SK-N-SH (cell line): ENCODE measurements at regions not wholly inside any gene's neighbourhood (a gene's known extent, or its start where the extent isn't known, plus 50 kb on each side); places are given as distances from the start of the nearest gene placed in this dataset.

Experiments used
- CTCF ChIA-PET: fragments of 300-600, 350-600 bp; formaldehyde crosslinking; extraction: SDS; loops from one replicate; lab custom pipeline; 2021; lab: Yijun Ruan, JAX
- POLR2A ChIA-PET: fragments of 350-600 bp; sonication (Branson Sonifier 250); formaldehyde crosslinking; extraction: SDS; loops from one replicate; lab custom pipeline; 2020; ENCODE audit warnings: antibody characterized with exemption, inconsistent platforms; lab: Yijun Ruan, JAX
- DNase-seq: peaks from one replicate; pipeline ENCODE4 v3.0.0; 2012
- H2AFZ ChIP-seq: fragments of 200-600 bp; sonication (generic); 2 replicates; pipeline ENCODE4 v1.8.1; 2016; ENCODE audit warnings: antibody characterized with exemption, mild to moderate bottlenecking, low read depth
- H3F3A ChIP-seq: fragments of 200-600 bp; sonication (generic); replicated peaks from 2 replicates; pipeline ENCODE3; 2016; ENCODE audit warnings: antibody characterized with exemption, mild to moderate bottlenecking; ENCODE audit not compliant: insufficient read depth
- H3K27ac ChIP-seq, 2 experiments: fragments of 200-500 bp in 1 of 2; fragments of 200-600 bp in 1 of 2; sonication (Bioruptor generic) in 1 of 2; sonication (generic), shearing (Covaris generic) in 1 of 2; 2 replicates each; pipeline versions ENCODE4 v1.5.1 to v1.6.1; 2014 to 2016; ENCODE audit warnings: low read depth in 2 of 2, inconsistent platforms in 1 of 2, low read length in 1 of 2, mild to moderate bottlenecking in 1 of 2, mixed read lengths in 1 of 2
- H3K27me3 ChIP-seq: fragments of 200-600 bp; sonication (generic), shearing (Covaris generic); 2 replicates; pipeline ENCODE4 v1.6.1; 2016; ENCODE audit warnings: mixed run types; ENCODE audit not compliant: insufficient read depth
- H3K36me3 ChIP-seq, 2 experiments: fragments of 200-500 bp in 1 of 2; fragments of 200-600 bp in 1 of 2; sonication (Bioruptor generic) in 1 of 2; sonication (generic) in 1 of 2; replicated peaks in 1 of 2; 2 replicates each; pipeline versions ENCODE3 to v1.5.1; 2014 to 2016; ENCODE audit warnings: low read length in 1 of 2, mild to moderate bottlenecking in 1 of 2; ENCODE audit not compliant: insufficient read depth in 2 of 2, control insufficient read depth in 1 of 2
- H3K4me1 ChIP-seq, 2 experiments: fragments of 200-500 bp in 1 of 2; fragments of 200-600 bp in 1 of 2; sonication (Bioruptor generic) in 1 of 2; sonication (generic), shearing (Covaris generic) in 1 of 2; 2 replicates each; pipeline versions ENCODE4 v1.5.1 to v1.6.1; 2014 to 2016; ENCODE audit warnings: low read depth in 1 of 2, low read length in 1 of 2, mixed run types in 1 of 2; ENCODE audit not compliant: insufficient read depth in 2 of 2, control insufficient read depth in 1 of 2
- H3K4me2 ChIP-seq: fragments of 200-600 bp; sonication (generic), shearing (Covaris generic); 2 replicates; pipeline ENCODE4 v1.6.1; 2017; ENCODE audit warnings: mixed run types
- H3K4me3 ChIP-seq, 2 experiments: fragments of 200-500 bp in 1 of 2; fragments of 200-600 bp in 1 of 2; sonication (Bioruptor generic) in 1 of 2; sonication (generic), shearing (Covaris generic) in 1 of 2; 2 replicates each; pipeline versions ENCODE4 v1.5.1 to v1.8.1; 2014 to 2016; ENCODE audit warnings: low read depth in 2 of 2, inconsistent platforms in 1 of 2, low read length in 1 of 2, mild to moderate bottlenecking in 1 of 2, mixed read lengths in 1 of 2, moderate library complexity in 1 of 2
- H3K79me2 ChIP-seq: fragments of 200-600 bp; sonication (generic); 2 replicates; pipeline ENCODE4 v1.8.1; 2017; ENCODE audit warnings: mild to moderate bottlenecking; ENCODE audit not compliant: insufficient read depth
- H3K9ac ChIP-seq: fragments of 200-600 bp; sonication (generic); 2 replicates; pipeline ENCODE4 v1.6.1; 2017; ENCODE audit warnings: mixed run types
- H3K9me2 ChIP-seq: fragments of 200-600 bp; sonication (generic); 2 replicates; pipeline ENCODE4 v1.6.1; 2017; ENCODE audit warnings: mixed run types
- H3K9me3 ChIP-seq: fragments of 200-600 bp; sonication (generic); 2 replicates; pipeline ENCODE4 v1.6.1; 2017; ENCODE audit warnings: mixed run types, mild to moderate bottlenecking, moderate library complexity
- H4K20me1 ChIP-seq: fragments of 200-600 bp; sonication (generic); 2 replicates; pipeline ENCODE4 v1.6.1; 2017; ENCODE audit warnings: mild to moderate bottlenecking, mixed run types; ENCODE audit not compliant: insufficient read depth
- CTCF ChIP-seq: fragments of 200-600 bp; sonication (generic); IDR thresholded peaks from 2 replicates; pipeline ENCODE4 v1.6.1; 2017; ENCODE audit warnings: antibody characterized with exemption, mild to moderate bottlenecking, moderate library complexity
- EZH2phosphoT487 ChIP-seq: fragments of 200-600 bp; sonication (generic); IDR thresholded peaks from 2 replicates; pipeline ENCODE4 v1.6.1; 2017; ENCODE audit warnings: low read depth, mixed run types, mild to moderate bottlenecking, antibody characterized with exemption, moderate library complexity, borderline replicate concordance
- FOXJ3 ChIP-seq: sonication (generic); formaldehyde crosslinking; IDR thresholded peaks from 2 replicates; pipeline ENCODE4 v1.5.1; 2020; ENCODE audit warnings: mild to moderate bottlenecking, missing genetic modification reagents
- GABPA ChIP-seq: IDR thresholded peaks from 2 replicates; pipeline ENCODE4 v1.4.0; 2012; ENCODE audit warnings: low read depth, mild to moderate bottlenecking
- GATA2 ChIP-seq: sonication (generic); formaldehyde crosslinking; IDR thresholded peaks from 2 replicates; pipeline ENCODE4 v1.5.0; 2020; ENCODE audit warnings: mild to moderate bottlenecking, missing genetic modification reagents
- IRF3 ChIP-seq: fragments of 150-350 bp; IDR thresholded peaks from 2 replicates; pipeline ENCODE4 v1.6.1; 2016; ENCODE audit warnings: mild to moderate bottlenecking, low read depth, low read length
- JUND ChIP-seq: IDR thresholded peaks from 2 replicates; pipeline ENCODE4 v1.4.0; 2012
- MAX ChIP-seq: IDR thresholded peaks from 2 replicates; pipeline ENCODE4 v1.4.0; 2012; ENCODE audit warnings: low read depth
- MXI1 ChIP-seq: IDR thresholded peaks from 2 replicates; pipeline ENCODE4 v1.6.1; 2012; ENCODE audit warnings: mild to moderate bottlenecking, low read depth, low read length, improper control_type of control experiment
- NFIC ChIP-seq: IDR thresholded peaks from 2 replicates; pipeline ENCODE4 v1.4.0; 2012; ENCODE audit warnings: borderline replicate concordance
- NRF1 ChIP-seq: IDR thresholded peaks from 2 replicates; pipeline ENCODE4 v1.6.1; 2012; ENCODE audit warnings: low read depth, mild to moderate bottlenecking, low read length
- PBX3 ChIP-seq: IDR thresholded peaks from 2 replicates; pipeline ENCODE4; 2012
- RCOR1 ChIP-seq: fragments of 150-350 bp; IDR thresholded peaks from 2 replicates; pipeline ENCODE4 v1.6.1; 2017; ENCODE audit warnings: antibody characterized with exemption, low read length
- RFX5 ChIP-seq: IDR thresholded peaks from 2 replicates; pipeline ENCODE4 v1.6.1; 2012; ENCODE audit warnings: mild to moderate bottlenecking, improper control_type of control experiment, low read length
- RXRA ChIP-seq: IDR thresholded peaks from 2 replicates; pipeline ENCODE4 v1.4.0; 2012; ENCODE audit warnings: low read depth, mild to moderate bottlenecking, borderline replicate concordance
- SIN3A ChIP-seq: IDR thresholded peaks from 2 replicates; pipeline ENCODE4 v1.6.1; 2012; ENCODE audit warnings: low read depth, mild to moderate bottlenecking, low read length, moderate library complexity, borderline replicate concordance
- TAF1 ChIP-seq: IDR thresholded peaks from 2 replicates; pipeline ENCODE4 v1.6.1; 2012; ENCODE audit warnings: low read depth, mild to moderate bottlenecking, low read length, moderate library complexity, borderline replicate concordance
- ZBTB33 ChIP-seq: IDR thresholded peaks from 2 replicates; pipeline ENCODE4 v1.4.0; 2012; ENCODE audit warnings: low read depth, borderline replicate concordance
- WGBS: methylation state at CpG from one replicate; pipeline ENCODE4 v1.1.6; 2017; ENCODE audit warnings: low lambda C conversion rate; 5-methylcytosine and 5-hydroxymethylcytosine counted together

GRCh38 chr22:27173530-27173929 is 516.1 kb downstream of the MIAT start:
- peaks cover 0 to 5% of the 10 kb centered on the region in 2 experiments; a peak in 2 of 4 replicates for H3K4me1 ChIP-seq
- no peaks in the 10 kb centered on the region for H3K79me2 ChIP-seq
- DNase-seq: no peak
- H3K4me3 ChIP-seq: no peak overlapping the region
- no peaks in the 10 kb centered on the region for H3F3A ChIP-seq
- H3K9me3 ChIP-seq: no peaks in the 10 kb centered on the region
- WGBS: 48% methylated on average over 5 of the region's 5 CpGs
- no peak overlapping the region for H3K4me2 ChIP-seq
- H3K9me2 ChIP-seq: no peaks in the 10 kb centered on the region
- H3K36me3 ChIP-seq: no peaks in the 10 kb centered on the region
- no peaks in the 10 kb centered on the region for H4K20me1 ChIP-seq
- ChIA-PET CTCF (interaction anchor here (0.6 kb wide), 1 partner anchor 23 kb away, joined by 3 read pairs; no protein-coding TSS in a partner anchor), POLR2A (no interaction called here)
- TF ChIP-seq MAX (no peak), MXI1 (no peak), PBX3 (no peak), EZH2phosphoT487 (no peak), NFIC (no peak), RFX5 (no peak), NRF1 (no peak), CTCF (no peak), JUND (no peak), SIN3A (no peak), RXRA (no peak), GATA2 (CRISPR knock-in tag) (no peak)
- TF ChIP-seq, all 33 proteins: peak for 0
- Histone ChIP-seq H3K27me3 (peaks cover 7% of the 10 kb centered on the region; the same call in 1 of the 2 replicates), H2AFZ (no peak overlapping the region), H3K27ac (no peak overlapping the region), H3K9ac (no peak overlapping the region)

GRCh38 chr22:27175021-27175838 is 517.8 kb downstream of the MIAT start:
- Histone ChIP-seq H3K9ac (no peak overlapping the region), H3K4me1 (peaks cover 0 to 5% of the 10 kb centered on the region in 2 experiments; a peak in 2 of 4 replicates), H3K9me2 (no peaks in the 10 kb centered on the region), H4K20me1 (no peaks in the 10 kb centered on the region), H3K4me2 (no peak overlapping the region), H3K9me3 (no peaks in the 10 kb centered on the region), H2AFZ (no peak overlapping the region), H3K79me2 (no peaks in the 10 kb centered on the region), H3F3A (no peaks in the 10 kb centered on the region), H3K27me3 (peaks cover 7% of the 10 kb centered on the region; the same call in 1 of the 2 replicates), H3K27ac (no peak overlapping the region), H3K36me3 (no peaks in the 10 kb centered on the region), H3K4me3 (no peak overlapping the region)
- no peak for DNase-seq
- POLR2A ChIA-PET: no interaction called here
- CTCF ChIA-PET: interaction anchor here (0.6 to 1.4 kb wide), 2 partner anchors 19 to 24 kb away, joined by 3 read pairs; no protein-coding TSS in a partner anchor
- WGBS: 61% methylated on average over 16 of the region's 17 CpGs
- no peak for TF ChIP-seq JUND
- TF ChIP-seq PBX3: no peak
- no peak for TF ChIP-seq GABPA
- TF ChIP-seq FOXJ3 (CRISPR knock-in tag): no peak
- no peak for TF ChIP-seq ZBTB33
- no peak for TF ChIP-seq MXI1
- TF ChIP-seq TAF1: no peak
- TF ChIP-seq MAX: no peak
- no peak for TF ChIP-seq IRF3
- no peak for TF ChIP-seq NRF1
- TF ChIP-seq RCOR1: no peak
